Prostate gland (tissue), 2 donors: ENCODE measurements at regions not wholly inside any gene's neighbourhood (a gene's known extent, or its start where the extent isn't known, plus 50 kb on each side); places are given as distances from the start of the nearest gene placed in this dataset.

Experiments used
- DNase-seq: peaks from one replicate; pipeline ENCODE4 v3.0.0-alpha.2; 2019; ENCODE audit warnings: low spot score
- H3K27ac ChIP-seq, 2 donors: fragments of 200-600 bp; sonication (generic); 2 replicates each; pipeline ENCODE4 v1.5.1; 2017 to 2019
- H3K27me3 ChIP-seq: fragments of 200-600 bp; sonication (generic); replicated peaks from 2 replicates; pipeline ENCODE4 v1.5.1; 2019; ENCODE audit not compliant: insufficient read depth
- H3K36me3 ChIP-seq, 2 donors: fragments of 200-600 bp; sonication (generic); 1 replicate in 1 of 2; 2 replicates in 1 of 2; pipeline versions ENCODE4 v1.5.1 to v1.8.1; 2017 to 2019
- H3K4me1 ChIP-seq: fragments of 200-600 bp; sonication (generic); replicated peaks from 2 replicates; pipeline ENCODE4 v1.5.1; 2019
- H3K4me3 ChIP-seq, 2 donors: fragments of 200-600 bp; sonication (generic); 2 replicates each; pipeline ENCODE4 v1.5.1; 2017 to 2019
- H3K9me3 ChIP-seq: fragments of 200-600 bp; sonication (generic); 2 replicates; pipeline ENCODE4 v1.5.1; 2017
- CTCF ChIP-seq, 4 experiments: fragments of 200-600 bp in 2 of 4; fragments of 450-650 bp in 2 of 4; sonication (generic) in 2 of 4; IDR thresholded peaks; 1 replicate in 3 of 4; 2 replicates in 1 of 4; pipeline ENCODE4 v1.5.1; 2016 to 2019; ENCODE audit warnings: antibody characterized with exemption in 4 of 4, mild to moderate bottlenecking in 2 of 4, moderate library complexity in 2 of 4
- POLR2A ChIP-seq: fragments of 450-650 bp; IDR thresholded peaks from one replicate; pipeline ENCODE4 v1.6.1; 2016; ENCODE audit warnings: antibody characterized with exemption, mild to moderate bottlenecking
- POLR2AphosphoS5 ChIP-seq: sonication (generic); formaldehyde crosslinking; IDR thresholded peaks from one replicate; pipeline ENCODE4 v1.6.1; 2017; ENCODE audit warnings: antibody characterized with exemption
- WGBS: methylation state at CpG from one replicate; pipeline ENCODE4 v1.1.5; 2018; 5-methylcytosine and 5-hydroxymethylcytosine counted together
- intact Hi-C: fragments of 100-400 bp; cut with DNase I; formaldehyde crosslinking; loops from one replicate; pipeline ENCODE4 v1.14.2; 2022
- small RNA-seq, 2 donors: library from RNA; depleted of rRNA; stranded (forward); fragments of <200 nt; gene quantifications; one replicate each; pipeline ENCODE3, GENCODE V24; 2016

DNA sequence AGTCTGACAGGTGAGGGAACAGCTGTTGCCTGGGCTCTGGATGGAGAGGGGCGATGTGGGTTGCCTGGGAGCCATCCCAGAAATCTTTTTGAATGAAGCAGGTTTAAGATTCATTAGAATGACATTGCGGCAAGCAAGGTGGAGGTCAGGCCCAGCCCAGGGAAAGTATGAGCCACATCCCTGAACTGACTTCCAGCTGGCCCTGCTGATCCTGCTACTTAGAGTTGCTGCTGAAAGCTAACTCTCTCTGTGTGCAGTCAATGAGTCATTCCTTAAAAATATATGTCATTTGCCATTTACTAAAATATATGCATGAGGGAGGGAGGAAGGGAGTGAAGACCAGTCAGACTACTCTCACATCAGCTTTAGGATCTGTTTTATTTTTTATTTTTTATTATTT, 54.3 kb upstream of the RAB3GAP2 start:
- Histone ChIP-seq H3K36me3 (no peaks in the 10 kb centered on the region), H3K27me3 (no peaks in the 10 kb centered on the region), H3K27ac (no peak overlapping the region), H3K4me3 (no peak overlapping the region), H3K4me1 (no peaks in the 10 kb centered on the region), H3K9me3 (no peaks in the 10 kb centered on the region)
- no peak for DNase-seq
- WGBS: 85% methylated on average over 2 of the region's 2 CpGs
- no peak for TF ChIP-seq CTCF (IDR thresholded peaks at IDR 0.05)
- no peak for TF ChIP-seq POLR2A
- TF ChIP-seq POLR2AphosphoS5: no peak
- intact Hi-C loops: no loop called here

- Histone ChIP-seq H3K36me3 (no peaks in the 10 kb centered on the region), H3K27me3 (no peaks in the 10 kb centered on the region), H3K4me1 (no peaks in the 10 kb centered on the region), H3K27ac (no peak overlapping the region), H3K9me3 (no peaks in the 10 kb centered on the region), H3K4me3 (no peak overlapping the region)
- intact Hi-C loops: no loop called here
- no peak for DNase-seq
- TF ChIP-seq POLR2AphosphoS5 (no peak), POLR2A (no peak), CTCF (IDR thresholded peaks at IDR 0.05) (no peak)
- 79% methylated on average over 4 of the region's 4 CpGs for WGBS
Measured at GRCh38 chr1:220325306-220325995, 53.2 kb upstream of the RAB3GAP2 start.

GRCh38 chr1:220323717-220324116, 51.5 kb upstream of the RAB3GAP2 start:
- Histone ChIP-seq H3K4me3 (no peak overlapping the region), H3K9me3 (no peaks in the 10 kb centered on the region), H3K36me3 (no peaks in the 10 kb centered on the region), H3K27ac (no peak overlapping the region), H3K4me1 (no peaks in the 10 kb centered on the region), H3K27me3 (no peaks in the 10 kb centered on the region)
- WGBS: 57% methylated on average over 4 of the region's 4 CpGs
- no peak for TF ChIP-seq CTCF (IDR thresholded peaks at IDR 0.05)
- TF ChIP-seq POLR2AphosphoS5: no peak
- TF ChIP-seq POLR2A: no peak
- intact Hi-C loops: no loop called here
- no peak for DNase-seq

GRCh38 chr1:220322570-220322969, 50.3 kb upstream of the RAB3GAP2 start:
- TF ChIP-seq POLR2AphosphoS5 (no peak), POLR2A (no peak), CTCF (IDR thresholded peaks at IDR 0.05) (no peak)
- Histone ChIP-seq H3K4me1 (no peaks in the 10 kb centered on the region), H3K36me3 (no peaks in the 10 kb centered on the region), H3K27ac (no peak overlapping the region), H3K9me3 (no peaks in the 10 kb centered on the region), H3K4me3 (no peak overlapping the region), H3K27me3 (no peaks in the 10 kb centered on the region)
- intact Hi-C loops: no loop called here
- 83% methylated on average over 2 of the region's 2 CpGs for WGBS
- no peak for DNase-seq

Small RNA genes lying in the stretch of these regions (small RNA-seq; reads per million reads assigned to genes)
- gene AC096644.2: 0 reads per million in 2 donors
